ENCODE measurements at regions not wholly inside any gene's neighbourhood (a gene's known extent, or its start where the extent isn't known, plus 50 kb on each side); places are given as distances from the start of the nearest gene placed in this dataset.
A peak's percentile ranks its signal among the peaks of the same experiment; 100 is the strongest.
"Not testable (repeated sequence)": the region's sequence is repeated elsewhere in the genome, so short reads cannot be mapped to it uniquely, and the experiment has no call there.

- peaks cover 5% of the 10 kb centered on the region for H3K9me3 Mint-ChIP-seq (ENCODE audit: low read depth, unreplicated experiment)
- CTCF ChIA-PET = interaction anchor here (0.5 kb wide), 1 partner anchor 1640 kb away, joined by 4 read pairs; no protein-coding TSS in a partner anchor
- H3K4me3 Mint-ChIP-seq (ENCODE audit: low read depth, unreplicated experiment) = no peak overlapping the region
- no peaks in the 10 kb centered on the region for H3K4me1 Mint-ChIP-seq (ENCODE audit: low read depth, unreplicated experiment)
- peaks cover 26% of the 10 kb centered on the region for H3K27me3 Mint-ChIP-seq (ENCODE audit: unreplicated experiment)
- H3K27ac Mint-ChIP-seq (ENCODE audit: unreplicated experiment) = no peak overlapping the region
- intact Hi-C loops (cut with micrococcal nuclease; ENCODE audit: unreplicated experiment) = no loop called here
- H3K36me3 Mint-ChIP-seq (ENCODE audit: insufficient read depth, unreplicated experiment) = no peaks in the 10 kb centered on the region
- no TSS peak for BruUV-seq (replicated peaks)
- TF ChIP-seq CTCF (IDR thresholded peaks at IDR 0.05; ENCODE audit: unreplicated experiment) = no peak
- no peak for DNase-seq
Measured at GRCh38 chr14:30275604-30276003, 283.4 kb upstream of the G2E3 start.

DNA sequence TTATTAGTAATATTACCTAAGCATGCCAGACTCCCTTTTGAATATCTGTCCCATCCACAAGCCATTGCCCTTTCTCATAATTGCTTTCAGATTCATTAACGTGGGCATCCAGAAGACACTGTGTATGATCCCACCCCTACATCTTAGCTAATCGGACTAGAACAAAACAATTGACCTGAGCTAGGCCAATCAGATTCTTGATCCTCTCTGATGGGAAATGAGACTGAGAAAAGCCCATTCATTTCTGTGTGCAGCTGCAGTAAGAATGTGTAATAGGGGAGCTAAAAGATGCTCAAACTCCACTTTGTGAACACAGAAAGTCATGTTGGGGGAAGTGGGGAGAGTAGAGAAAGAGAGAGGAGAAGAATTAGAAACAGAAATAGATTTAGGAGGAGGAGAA is 281.7 kb upstream of the G2E3 start:
- no peak overlapping the region for H3K4me3 Mint-ChIP-seq (ENCODE audit: low read depth, unreplicated experiment)
- CTCF ChIA-PET = interaction anchor here (1.0 to 1.1 kb wide), 2 partner anchors 21 to 63 kb away, joined by 3 to 4 read pairs; no protein-coding TSS in a partner anchor

GRCh38 chr14:30278856-30279255 is 280.1 kb upstream of the G2E3 start:
- DNase-seq; H3K4me1 Mint-ChIP-seq (ENCODE audit: low read depth, unreplicated experiment); H3K27ac Mint-ChIP-seq (ENCODE audit: unreplicated experiment); CTCF ChIA-PET; H3K36me3 Mint-ChIP-seq (ENCODE audit: insufficient read depth, unreplicated experiment); BruUV-seq (replicated peaks); H3K9me3 Mint-ChIP-seq (ENCODE audit: low read depth, unreplicated experiment); H3K4me3 Mint-ChIP-seq (ENCODE audit: low read depth, unreplicated experiment); intact Hi-C loops (cut with micrococcal nuclease; ENCODE audit: unreplicated experiment): not testable (repeated sequence)
- H3K27me3 Mint-ChIP-seq (ENCODE audit: unreplicated experiment) = peaks cover 26% of the 10 kb centered on the region

More for the DNA sequence above, 281.7 kb upstream of the G2E3 start:
- no TSS peak for BruUV-seq (replicated peaks)
- Mint-ChIP-seq H3K9me3 (ENCODE audit: low read depth, unreplicated experiment) (peaks cover 5% of the 10 kb centered on the region), H3K4me1 (ENCODE audit: low read depth, unreplicated experiment) (no peaks in the 10 kb centered on the region), H3K27me3 (ENCODE audit: unreplicated experiment) (peaks cover 26% of the 10 kb centered on the region), H3K27ac (ENCODE audit: unreplicated experiment) (no peak overlapping the region), H3K36me3 (ENCODE audit: insufficient read depth, unreplicated experiment) (no peaks in the 10 kb centered on the region)
- no peak for TF ChIP-seq CTCF (IDR thresholded peaks at IDR 0.05; ENCODE audit: unreplicated experiment)
- intact Hi-C loops (cut with micrococcal nuclease; ENCODE audit: unreplicated experiment) = no loop called here
- DNase-seq = no peak

GRCh38 chr14:30283822-30284446 is 275.0 kb upstream of the G2E3 start:
- BruUV-seq (replicated peaks) = no TSS peak
- H3K27ac Mint-ChIP-seq (ENCODE audit: unreplicated experiment) = no peak overlapping the region
- DNase-seq = peak; percentile 68
- CTCF ChIA-PET = interaction anchor here (0.5 to 2.2 kb wide), 11 partner anchors 9 to 1543 kb away, joined by 3 to 8 read pairs (median 4); no protein-coding TSS in a partner anchor
- H3K36me3 Mint-ChIP-seq (ENCODE audit: insufficient read depth, unreplicated experiment) = no peaks in the 10 kb centered on the region
- no peaks in the 10 kb centered on the region for H3K27me3 Mint-ChIP-seq (ENCODE audit: unreplicated experiment)
- intact Hi-C loops (cut with micrococcal nuclease; ENCODE audit: unreplicated experiment) = loop anchor here (10.0 kb wide), 1 partner anchor 269 kb away; no protein-coding TSS in a partner anchor
- no peaks in the 10 kb centered on the region for H3K4me1 Mint-ChIP-seq (ENCODE audit: low read depth, unreplicated experiment)
- no peaks in the 10 kb centered on the region for H3K9me3 Mint-ChIP-seq (ENCODE audit: low read depth, unreplicated experiment)
- TF ChIP-seq CTCF (IDR thresholded peaks at IDR 0.05; ENCODE audit: unreplicated experiment) = peak; percentile 61
- H3K4me3 Mint-ChIP-seq (ENCODE audit: low read depth, unreplicated experiment) = no peak overlapping the region

- Mint-ChIP-seq H3K4me3 (ENCODE audit: low read depth, unreplicated experiment) (no peak overlapping the region), H3K4me1 (ENCODE audit: low read depth, unreplicated experiment) (no peaks in the 10 kb centered on the region), H3K9me3 (ENCODE audit: low read depth, unreplicated experiment) (no peaks in the 10 kb centered on the region), H3K27ac (ENCODE audit: unreplicated experiment) (no peak overlapping the region), H3K36me3 (ENCODE audit: insufficient read depth, unreplicated experiment) (no peaks in the 10 kb centered on the region), H3K27me3 (ENCODE audit: unreplicated experiment) (no peaks in the 10 kb centered on the region)
- DNase-seq = no peak
- CTCF ChIA-PET = interaction anchor here (1.6 to 2.2 kb wide), 2 partner anchors 8 to 12 kb away, joined by 4 to 8 read pairs; no protein-coding TSS in a partner anchor
- no peak for TF ChIP-seq CTCF (IDR thresholded peaks at IDR 0.05; ENCODE audit: unreplicated experiment)
- BruUV-seq (replicated peaks) = no TSS peak
- intact Hi-C loops (cut with micrococcal nuclease; ENCODE audit: unreplicated experiment) = loop anchor here (10.0 kb wide), 1 partner anchor 270 kb away; no protein-coding TSS in a partner anchor
Measured at GRCh38 chr14:30284808-30285207, 274.1 kb upstream of the G2E3 start.
